ENCODE measurements at regions not wholly inside any gene's neighbourhood (a gene's known extent, or its start where the extent isn't known, plus 50 kb on each side); places are given as distances from the start of the nearest gene placed in this dataset.

GRCh38 chr11:25691959-25692358, 640.0 kb upstream of the ANO3 start:
- BruUV-seq (replicated peaks): no TSS peak
- Histone ChIP-seq H2AFZ (ENCODE audit: low read depth, low read length, poor library complexity, severe bottlenecking) (no peak overlapping the region), H3K27me3 (ENCODE audit: insufficient read depth, low read length) (no peaks in the 10 kb centered on the region), H3K27ac (ENCODE audit: low read depth, low read length) (no peak overlapping the region), H3K36me3 (ENCODE audit: control insufficient read depth in 1 of 2, insufficient read depth in 2 of 2, low read length in 2 of 2) (no peaks in the 10 kb centered on the region), H3K4me3 (replicated peaks in 1 of 2; ENCODE audit: low read depth in 1 of 2, low read length in 2 of 2) (no peak overlapping the region), H3K9me2 (ENCODE audit: insufficient read depth) (no peaks in the 10 kb centered on the region), H3K9me3 (ENCODE audit: control insufficient read depth in 1 of 2, insufficient read depth in 1 of 2, low read depth in 1 of 2, low read length in 2 of 2) (peaks cover 3 to 13% of the 10 kb centered on the region in 2 experiments; a peak in 2 of 4 replicates), H3K4me1 (ENCODE audit: control insufficient read depth in 1 of 2, insufficient read depth in 2 of 2, low read length in 2 of 2) (no peaks in the 10 kb centered on the region), H3K79me2 (ENCODE audit: insufficient read depth, low read length) (no peaks in the 10 kb centered on the region), H4K20me1 (ENCODE audit: insufficient read depth) (no peaks in the 10 kb centered on the region), H3K4me2 (ENCODE audit: low read length) (no peak overlapping the region), H3K9ac (ENCODE audit: low read length) (no peak overlapping the region)
- TF ChIP-seq EZH2 (IDR thresholded peaks at IDR 0.05): no peak
- no peak for TF ChIP-seq RAD21 (IDR thresholded peaks at IDR 0.05; ENCODE audit: low read depth)
- no peak for TF ChIP-seq EZH2phosphoT487 (IDR thresholded peaks at IDR 0.05; ENCODE audit: borderline replicate concordance)
- no peak for TF ChIP-seq FOSL1 (IDR thresholded peaks at IDR 0.05; ENCODE audit: low read depth)
- no peak for TF ChIP-seq SIN3A (IDR thresholded peaks at IDR 0.05; ENCODE audit: low read depth)
- no peak for TF ChIP-seq CEBPB (IDR thresholded peaks at IDR 0.05; ENCODE audit: low read depth)
- no peak for TF ChIP-seq YY1 (IDR thresholded peaks at IDR 0.05; ENCODE audit: extremely low read depth, insufficient replicate concordance, low read depth, low read length)
- DNase-seq (ENCODE audit: low read depth, low spot score) (no peak), ATAC-seq (no peak)
- intact Hi-C loops (cut with micrococcal nuclease): no loop called here
- ChIA-PET POLR2A (no interaction called here), CTCF (no interaction called here), RAD21 (ENCODE audit: low non-redundant PET in 1 of 2, low total read pairs in 2 of 2, uncharacterized antibody in 2 of 2, unreplicated experiment in 2 of 2) (no interaction called here)

GRCh38 chr11:25702417-25702816, 629.5 kb upstream of the ANO3 start:
- Histone ChIP-seq H3K9me2 (ENCODE audit: insufficient read depth) (no peaks in the 10 kb centered on the region), H3K9me3 (ENCODE audit: control insufficient read depth in 1 of 2, insufficient read depth in 1 of 2, low read depth in 1 of 2, low read length in 2 of 2) (peaks cover 3 to 18% of the 10 kb centered on the region in 2 experiments; a peak in 2 of 4 replicates), H3K27me3 (ENCODE audit: insufficient read depth, low read length) (no peaks in the 10 kb centered on the region), H3K27ac (ENCODE audit: low read depth, low read length) (no peak overlapping the region), H3K36me3 (ENCODE audit: control insufficient read depth in 1 of 2, insufficient read depth in 2 of 2, low read length in 2 of 2) (no peaks in the 10 kb centered on the region), H3K9ac (ENCODE audit: low read length) (no peak overlapping the region), H4K20me1 (ENCODE audit: insufficient read depth) (no peaks in the 10 kb centered on the region), H2AFZ (ENCODE audit: low read depth, low read length, poor library complexity, severe bottlenecking) (no peak overlapping the region), H3K4me3 (replicated peaks in 1 of 2; ENCODE audit: low read depth in 1 of 2, low read length in 2 of 2) (no peak overlapping the region), H3K4me1 (ENCODE audit: control insufficient read depth in 1 of 2, insufficient read depth in 2 of 2, low read length in 2 of 2) (no peaks in the 10 kb centered on the region), H3K4me2 (ENCODE audit: low read length) (no peak overlapping the region), H3K79me2 (ENCODE audit: insufficient read depth, low read length) (no peaks in the 10 kb centered on the region)
- BruUV-seq (replicated peaks): no TSS peak
- DNase-seq (ENCODE audit: low read depth, low spot score) (no peak), ATAC-seq (no peak)
- POLR2A ChIA-PET: no interaction called here
- CTCF ChIA-PET: no interaction called here
- intact Hi-C loops (cut with micrococcal nuclease): no loop called here
- no peak for TF ChIP-seq ZNF274 (IDR thresholded peaks at IDR 0.05; ENCODE audit: low read depth, low read length)
- TF ChIP-seq YY1 (IDR thresholded peaks at IDR 0.05; ENCODE audit: extremely low read depth, insufficient replicate concordance, low read depth, low read length): no peak
- TF ChIP-seq TCF7L2 (IDR thresholded peaks at IDR 0.05; ENCODE audit: borderline replicate concordance, extremely low read depth, insufficient read depth, insufficient read length): peak; percentile 88
- TF ChIP-seq RAD21 (IDR thresholded peaks at IDR 0.05; ENCODE audit: low read depth): no peak
- no peak for TF ChIP-seq SP1 (IDR thresholded peaks at IDR 0.05; ENCODE audit: low read depth)
- RAD21 ChIA-PET (ENCODE audit: low non-redundant PET in 1 of 2, low total read pairs in 2 of 2, uncharacterized antibody in 2 of 2, unreplicated experiment in 2 of 2): no interaction called here

All from HCT116 (cell line).